T-cell (primary cell): ENCODE measurements at regions not wholly inside any gene's neighbourhood (a gene's known extent, or its start where the extent isn't known, plus 50 kb on each side); places are given as distances from the start of the nearest gene placed in this dataset.

Experiments
- ATAC-seq, 4 experiments: fragments of 200-7000 bp in 3 of 4; fragments of 150-1000 bp in 1 of 4; cut with Tn5 transposase; replicated peaks in 1 of 4; 1 replicate in 3 of 4; 2 replicates in 1 of 4; pipeline ENCODE4 v1.10.0; 2021; ENCODE audit warnings: moderate library complexity in 3 of 4, mild to moderate bottlenecking in 2 of 4, moderate number of reproducible peaks in 1 of 4
- CTCF ChIA-PET, 2 donors: fragments of 300-600 bp; sonication (Branson Sonifier 250); formaldehyde crosslinking; loops; one replicate each; lab custom pipeline; 2022; ENCODE audit warnings: antibody characterized with exemption in 2 of 2; lab: Charles Lee
- POLR2A ChIA-PET, 2 donors: fragments of 300-600 bp; sonication (Branson Sonifier 250); formaldehyde crosslinking; loops; one replicate each; lab custom pipeline; 2022; ENCODE audit warnings: antibody characterized with exemption in 2 of 2; lab: Charles Lee
- DNase-seq, 35 experiments: peaks; one replicate each; pipeline versions ENCODE4 v3.0.0 to v3.0.0-alpha.2; 2013 to 2023
- H3K27ac ChIP-seq: one replicate; pipeline ENCODE4 v1.5.1; 2013; ENCODE audit warnings: low read length
- H3K27me3 ChIP-seq, 2 experiments: replicated peaks in 1 of 2; 1 replicate in 1 of 2; 2 replicates in 1 of 2; pipeline versions ENCODE4 v1.6.1 to v1.7.0; 2013; ENCODE audit warnings: low read length in 1 of 2, mixed read lengths in 1 of 2; ENCODE audit not compliant: control insufficient read depth in 2 of 2, insufficient read depth in 2 of 2; ENCODE audit errors: extremely low read depth in 1 of 2
- H3K36me3 ChIP-seq, 2 donors: 1 replicate in 1 of 2; 2 replicates in 1 of 2; pipeline versions ENCODE4 v1.6.1 to v1.7.0; 2013; ENCODE audit warnings: low read length in 1 of 2; ENCODE audit not compliant: control insufficient read depth in 2 of 2, insufficient read depth in 1 of 2; ENCODE audit errors: extremely low read depth in 1 of 2
- H3K4me1 ChIP-seq, 2 experiments: 1 replicate in 1 of 2; 2 replicates in 1 of 2; pipeline versions ENCODE4 v1.6.1 to v1.7.0; 2013; ENCODE audit warnings: low read length in 2 of 2, mixed read lengths in 1 of 2; ENCODE audit not compliant: insufficient read depth in 2 of 2, control insufficient read depth in 1 of 2; ENCODE audit errors: extremely low read depth in 1 of 2
- H3K4me3 ChIP-seq, 2 donors: 1 replicate in 1 of 2; 2 replicates in 1 of 2; pipeline versions ENCODE4 v1.5.1 to v1.7.0; 2013; ENCODE audit warnings: mild to moderate bottlenecking in 2 of 2, low read length in 1 of 2, moderate library complexity in 1 of 2; ENCODE audit not compliant: control insufficient read depth in 1 of 2; ENCODE audit errors: extremely low read depth in 1 of 2
- H3K9me3 ChIP-seq: 2 replicates; pipeline ENCODE4 v1.7.0; 2013
- H3K27ac Mint-ChIP-seq, 2 donors: one replicate each; pipeline ENCODE4 v1.8.0; 2020 to 2021; ENCODE audit warnings: mild to moderate bottlenecking in 2 of 2, mixed read lengths in 2 of 2
- H3K27me3 Mint-ChIP-seq, 2 donors: one replicate each; pipeline ENCODE4 v1.8.0; 2021 to 2022; ENCODE audit warnings: mixed read lengths in 2 of 2
- H3K36me3 Mint-ChIP-seq: one replicate; pipeline ENCODE4 v1.8.0; 2021; ENCODE audit warnings: mixed read lengths
- H3K4me1 Mint-ChIP-seq, 3 donors: one replicate each; pipeline ENCODE4 v1.8.0; 2020 to 2022; ENCODE audit warnings: mixed read lengths in 3 of 3, mild to moderate bottlenecking in 1 of 3
- H3K4me3 Mint-ChIP-seq, 3 donors: one replicate each; pipeline ENCODE4 v1.8.0; 2020 to 2022; ENCODE audit warnings: mild to moderate bottlenecking in 3 of 3, mixed read lengths in 3 of 3, moderate library complexity in 3 of 3
- H3K9me3 Mint-ChIP-seq, 3 donors: one replicate each; pipeline ENCODE4 v1.8.0; 2020 to 2022; ENCODE audit warnings: mixed read lengths in 3 of 3
- WGBS: methylation state at CpG from one replicate; pipeline ENCODE4 v1.1.5; 2013; ENCODE audit warnings: missing lambda C conversion rate; ENCODE audit not compliant: insufficient coverage; 5-methylcytosine and 5-hydroxymethylcytosine counted together

DNA sequence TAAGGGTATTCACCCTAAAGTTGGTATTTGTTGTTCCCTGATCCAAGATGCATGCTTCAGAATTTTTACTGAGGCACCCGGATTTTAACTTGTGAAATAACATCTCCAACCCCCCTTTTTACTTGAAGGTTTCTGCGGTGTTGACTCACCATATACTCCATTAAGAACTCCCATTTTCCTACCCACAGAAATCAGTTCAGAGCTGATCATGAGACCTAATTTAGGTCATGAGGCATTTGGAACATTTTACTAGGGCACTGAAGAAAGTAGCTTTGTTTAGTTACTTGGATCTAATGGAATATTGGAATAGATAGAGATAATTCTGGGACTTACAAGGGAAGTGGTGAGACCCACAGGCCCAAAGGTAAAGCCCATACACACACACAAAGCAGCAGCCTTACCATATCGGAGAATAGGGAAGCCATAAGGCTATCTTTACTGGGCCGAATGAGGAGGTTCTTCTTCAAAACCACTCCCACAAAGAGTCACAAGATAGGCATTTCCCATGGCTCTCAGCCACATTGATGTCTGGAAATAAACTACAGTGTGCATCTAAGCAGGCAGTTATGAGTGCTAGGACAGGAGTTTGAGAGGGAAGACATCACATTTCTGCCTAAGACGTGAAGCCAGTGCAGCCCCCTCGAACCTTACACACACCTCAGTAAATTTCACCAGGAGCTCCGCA, 681.0 kb upstream of the LRRTM4 start:
- H3K27ac ChIP-seq = no peak overlapping the region
- no peaks in the 10 kb centered on the region for H3K27me3 ChIP-seq
- DNase-seq (no peak), ATAC-seq (no peak)
- Mint-ChIP-seq H3K4me1 (no peaks in the 10 kb centered on the region), H3K9me3 (peaks cover 0 to 25% (median 11%) of the 10 kb centered on the region in 3 donors), H3K27me3 (no peaks in the 10 kb centered on the region), H3K4me3 (no peak overlapping the region), H3K36me3 (no peaks in the 10 kb centered on the region), H3K27ac (no peak overlapping the region)
- H3K4me1 ChIP-seq = no peaks in the 10 kb centered on the region
- H3K4me3 ChIP-seq = no peak overlapping the region
- CTCF ChIA-PET = no interaction called here
- POLR2A ChIA-PET = no interaction called here
- H3K36me3 ChIP-seq = no peaks in the 10 kb centered on the region
- peaks cover 2% of the 10 kb centered on the region for H3K9me3 ChIP-seq
- no CpG with 5 or more reads among the region's 7 CpGs for WGBS

- no peak overlapping the region for H3K27ac Mint-ChIP-seq
- no peaks in the 10 kb centered on the region for H3K36me3 Mint-ChIP-seq
- no peak overlapping the region for H3K4me3 ChIP-seq
- H3K27ac ChIP-seq = no peak overlapping the region
- ATAC-seq = no peak
- H3K4me1 ChIP-seq = no peaks in the 10 kb centered on the region
- no peaks in the 10 kb centered on the region for H3K36me3 ChIP-seq
- ChIA-PET CTCF (no interaction called here), POLR2A (no interaction called here)
- no peak for DNase-seq
- no peak overlapping the region for H3K4me3 Mint-ChIP-seq
- no peaks in the 10 kb centered on the region for H3K9me3 ChIP-seq
- H3K9me3 Mint-ChIP-seq = peaks cover 16 to 42% (median 22%) of the 10 kb centered on the region in 3 donors
- H3K27me3 ChIP-seq = no peaks in the 10 kb centered on the region
- no peaks in the 10 kb centered on the region for H3K4me1 Mint-ChIP-seq
- no peaks in the 10 kb centered on the region for H3K27me3 Mint-ChIP-seq
- WGBS = no CpG with 5 or more reads among the region's 1 CpG
Measured at GRCh38 chr2:78218066-78218465, 695.9 kb upstream of the LRRTM4 start.

DNA sequence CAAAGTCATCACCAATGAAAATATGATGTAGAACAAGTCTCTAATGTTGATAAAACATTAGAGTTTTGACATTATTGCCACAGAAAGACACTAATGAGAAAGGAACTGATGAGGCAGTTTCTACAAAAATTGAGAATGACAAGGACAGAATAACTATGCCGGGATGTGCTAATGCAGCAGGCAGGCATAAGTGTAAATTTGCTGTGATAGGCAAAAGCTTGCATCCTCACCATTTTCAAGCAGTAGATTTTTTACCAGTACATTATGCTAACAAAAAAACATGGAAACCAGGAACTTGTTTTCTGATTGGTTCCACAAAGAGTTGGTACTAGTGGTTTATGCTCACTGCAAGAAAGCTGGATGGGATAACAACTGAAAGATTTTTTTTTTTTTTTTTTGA, 715.5 kb upstream of the LRRTM4 start:
- H3K4me1 ChIP-seq = no peaks in the 10 kb centered on the region
- DNase-seq (no peak), ATAC-seq (no peak)
- POLR2A ChIA-PET = interaction anchor here in 1 of 2 donors (0.6 kb wide), 1 partner anchor 18 kb away, joined by 7 read pairs; no protein-coding TSS in a partner anchor
- no CpG with 5 or more reads among the region's 1 CpG for WGBS
- H3K27ac Mint-ChIP-seq = no peak overlapping the region
- no peaks in the 10 kb centered on the region for H3K9me3 ChIP-seq
- no peaks in the 10 kb centered on the region for H3K27me3 ChIP-seq
- CTCF ChIA-PET = no interaction called here
- H3K36me3 Mint-ChIP-seq = no peaks in the 10 kb centered on the region
- no peaks in the 10 kb centered on the region for H3K4me1 Mint-ChIP-seq
- H3K36me3 ChIP-seq = no peaks in the 10 kb centered on the region
- no peaks in the 10 kb centered on the region for H3K27me3 Mint-ChIP-seq
- no peak overlapping the region for H3K4me3 ChIP-seq
- no peak overlapping the region for H3K27ac ChIP-seq
- peaks cover 11 to 34% (median 14%) of the 10 kb centered on the region in 3 donors for H3K9me3 Mint-ChIP-seq
- no peak overlapping the region for H3K4me3 Mint-ChIP-seq

- no peaks in the 10 kb centered on the region for H3K36me3 ChIP-seq
- no peak for ATAC-seq
- no peaks in the 10 kb centered on the region for H3K27me3 Mint-ChIP-seq
- no peak overlapping the region for H3K4me3 Mint-ChIP-seq
- no peak overlapping the region for H3K27ac Mint-ChIP-seq
- peaks cover 20 to 41% (median 23%) of the 10 kb centered on the region in 3 donors for H3K9me3 Mint-ChIP-seq
- ChIA-PET POLR2A (no interaction called here), CTCF (no interaction called here)
- H3K9me3 ChIP-seq = no peaks in the 10 kb centered on the region
- no peak for DNase-seq
- H3K4me1 ChIP-seq = no peaks in the 10 kb centered on the region
- no peak overlapping the region for H3K4me3 ChIP-seq
- H3K27ac ChIP-seq = no peak overlapping the region
- no peaks in the 10 kb centered on the region for H3K27me3 ChIP-seq
- WGBS = no CpG with 5 or more reads among the region's 4 CpGs
- no peaks in the 10 kb centered on the region for H3K36me3 Mint-ChIP-seq
- H3K4me1 Mint-ChIP-seq = no peaks in the 10 kb centered on the region
Measured at GRCh38 chr2:78245394-78246135, 723.4 kb upstream of the LRRTM4 start.

GRCh38 chr2:78251708-78252107, 729.5 kb upstream of the LRRTM4 start:
- CTCF ChIA-PET = no interaction called here
- ATAC-seq = no peak
- Mint-ChIP-seq H3K4me3 (no peak overlapping the region), H3K27me3 (no peaks in the 10 kb centered on the region), H3K36me3 (no peaks in the 10 kb centered on the region), H3K27ac (no peak overlapping the region), H3K4me1 (no peaks in the 10 kb centered on the region), H3K9me3 (peaks cover 20 to 44% (median 23%) of the 10 kb centered on the region in 3 donors)
- Histone ChIP-seq H3K9me3 (no peaks in the 10 kb centered on the region), H3K36me3 (no peaks in the 10 kb centered on the region), H3K4me3 (no peak overlapping the region), H3K27me3 (no peaks in the 10 kb centered on the region), H3K4me1 (no peaks in the 10 kb centered on the region), H3K27ac (no peak overlapping the region)
- 67% methylated on average over 1 of the region's 1 CpG for WGBS
- POLR2A ChIA-PET = no interaction called here
- no peak for DNase-seq

- H3K27ac Mint-ChIP-seq = no peak overlapping the region
- H3K36me3 ChIP-seq = no peaks in the 10 kb centered on the region
- no peak overlapping the region for H3K4me3 Mint-ChIP-seq
- POLR2A ChIA-PET = no interaction called here
- no peaks in the 10 kb centered on the region for H3K4me1 ChIP-seq
- no peaks in the 10 kb centered on the region for H3K9me3 ChIP-seq
- H3K4me1 Mint-ChIP-seq = no peaks in the 10 kb centered on the region
- DNase-seq (no peak), ATAC-seq (no peak)
- peaks cover 10 to 12% (median 11%) of the 10 kb centered on the region in 3 donors for H3K9me3 Mint-ChIP-seq
- H3K27me3 Mint-ChIP-seq = no peaks in the 10 kb centered on the region
- no peaks in the 10 kb centered on the region for H3K27me3 ChIP-seq
- 38% methylated on average over 1 of the region's 2 CpGs for WGBS
- CTCF ChIA-PET = no interaction called here
- no peaks in the 10 kb centered on the region for H3K36me3 Mint-ChIP-seq
- H3K4me3 ChIP-seq = no peak overlapping the region
- H3K27ac ChIP-seq = no peak overlapping the region
Measured at GRCh38 chr2:78260861-78261260, 738.7 kb upstream of the LRRTM4 start.
